ENCODE measurements at regions not wholly inside any gene's neighbourhood (a gene's known extent, or its start where the extent isn't known, plus 50 kb on each side); places are given as distances from the start of the nearest gene placed in this dataset.

GRCh38 chr5:104793755-104794080 lies 1231.1 kb upstream of the NUDT12 start:
- TF ChIP-seq CTCF (IDR thresholded peaks at IDR 0.05; ENCODE audit: low read depth, low read length, missing input control) (no peak), REST (IDR thresholded peaks at IDR 0.05) (no peak), GABPA (IDR thresholded peaks at IDR 0.05 in 1 of 2, conservative IDR thresholded peaks at IDR 0.05 in 1 of 2) (no peak), NR2F2 (IDR thresholded peaks at IDR 0.05) (no peak)

Data from liver (tissue), 3 donors.